ENCODE measurements at regions not wholly inside any gene's neighbourhood (a gene's known extent, or its start where the extent isn't known, plus 50 kb on each side); places are given as distances from the start of the nearest gene placed in this dataset.

- Histone ChIP-seq H4K20me1 (replicated peaks; ENCODE audit: insufficient read depth) (no peaks in the 10 kb centered on the region), H3K79me2 (replicated peaks; ENCODE audit: insufficient read depth) (no peaks in the 10 kb centered on the region), H3F3A (replicated peaks; ENCODE audit: low read depth) (no peaks in the 10 kb centered on the region), H2AFZ (no peak overlapping the region), H3K4me3 (no peak overlapping the region), H3K27me3 (ENCODE audit: insufficient read depth) (no peaks in the 10 kb centered on the region), H3K36me3 (ENCODE audit: insufficient read depth) (no peaks in the 10 kb centered on the region), H3K4me1 (ENCODE audit: insufficient read depth) (peaks cover 9% of the 10 kb centered on the region), H3K4me2 (no peak overlapping the region), H3K27ac (ENCODE audit: low read depth) (no peak overlapping the region), H3K9me2 (ENCODE audit: insufficient read depth) (no peaks in the 10 kb centered on the region)
- Mint-ChIP-seq H3K27ac (no peak overlapping the region), H3K4me3 (no peak overlapping the region), H3K36me3 (ENCODE audit: low read depth) (no peaks in the 10 kb centered on the region), H3K4me1 (peaks cover 17% of the 10 kb centered on the region), H3K27me3 (ENCODE audit: insufficient read depth, low read depth, poor library complexity) (no peaks in the 10 kb centered on the region), H3K9me3 (peaks cover 10% of the 10 kb centered on the region; the same call in 2 of the 3 replicates)
- ATAC-seq: no peak
- DNase-seq (ENCODE audit: low spot score): no peak
- TF ChIP-seq POLR2AphosphoS5 (IDR thresholded peaks at IDR 0.05; ENCODE audit: low read depth) (no peak), ZNF114 (CRISPR knock-in tag; IDR thresholded peaks at IDR 0.05) (no peak), ETS1 (IDR thresholded peaks at IDR 0.05) (no peak), ZNF462 (CRISPR knock-in tag; IDR thresholded peaks at IDR 0.05) (no peak), NANOG (IDR thresholded peaks at IDR 0.05; ENCODE audit: borderline replicate concordance) (no peak), CTCF (conservative IDR thresholded peaks at IDR 0.05; ENCODE audit: low read depth in 2 of 2) (no peak)
These were observed 105.5 kb upstream of the WAC start for GRCh38 chr10:28427376-28427775.
